NCI-H446 (cell line): ENCODE measurements at regions not wholly inside any gene's neighbourhood (a gene's known extent, or its start where the extent isn't known, plus 50 kb on each side); places are given as distances from the start of the nearest gene placed in this dataset.

ENCODE experiments used
- DNase-seq, 2 experiments: peaks; one replicate each; lab custom pipeline; 2025; lab: John Stamatoyannopoulos, UW

DNA sequence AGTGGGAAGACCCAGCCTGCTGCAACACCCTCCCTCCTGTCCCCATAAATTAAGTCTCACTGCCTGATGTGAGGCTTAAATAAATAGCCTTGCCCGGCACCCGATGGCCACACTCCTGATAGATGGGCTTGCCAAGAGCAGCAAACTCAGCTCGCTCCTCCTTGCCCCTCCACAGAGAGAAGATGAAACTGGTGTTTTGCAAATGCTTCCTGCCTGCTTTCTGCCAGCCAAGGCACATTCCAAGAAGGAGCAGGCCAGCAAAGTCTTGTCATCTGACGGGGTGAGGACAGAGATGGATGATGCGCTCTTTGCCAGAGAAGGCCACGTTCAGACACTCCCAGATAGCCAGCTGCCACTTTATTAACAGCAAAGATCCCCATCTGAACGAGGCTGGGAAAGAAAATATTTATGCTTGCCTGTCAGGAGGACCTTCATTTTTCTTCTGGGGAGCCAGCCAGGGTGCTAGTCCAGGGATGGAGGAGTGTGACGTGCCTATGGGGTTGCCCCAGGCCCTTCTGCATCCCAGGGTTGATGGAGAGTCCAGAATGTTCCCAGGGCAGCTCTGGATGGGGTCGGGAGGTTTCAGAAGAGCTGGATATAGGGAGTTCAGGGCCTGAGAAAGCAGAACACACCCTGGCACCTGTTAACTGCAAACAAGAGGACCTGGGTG is 265.4 kb downstream of the FOXD2 start:
- no peak for DNase-seq

DNA sequence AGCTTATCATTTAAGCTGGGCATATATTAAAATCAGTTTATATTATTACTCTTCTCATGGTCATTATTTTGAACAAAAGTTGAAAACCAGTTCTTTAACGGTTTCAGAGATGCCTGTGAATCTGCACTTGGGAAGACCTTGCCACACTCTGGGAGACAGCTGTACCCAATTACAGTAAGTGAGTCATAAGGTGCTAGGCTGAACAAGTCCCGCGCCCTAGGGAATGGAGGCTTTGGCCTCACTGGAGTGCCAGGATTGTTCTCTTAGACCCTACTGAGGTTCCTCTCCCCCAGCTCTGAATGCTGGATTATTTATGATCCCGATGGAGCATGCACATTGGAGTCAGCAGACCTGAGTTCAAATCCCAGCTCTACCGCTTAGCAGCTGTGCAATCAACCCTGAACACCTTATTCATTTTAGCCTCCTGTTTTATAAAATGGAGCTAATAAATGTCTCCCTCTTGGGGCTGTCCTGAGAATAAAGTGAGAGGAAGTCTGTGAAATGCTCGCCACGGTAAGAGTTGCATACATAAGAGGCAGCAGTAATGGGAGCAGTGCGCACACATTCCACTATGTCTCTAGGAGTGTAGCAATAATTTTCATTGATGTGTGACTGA is 266.2 kb downstream of the FOXD2 start:
- no peak for DNase-seq

DNA sequence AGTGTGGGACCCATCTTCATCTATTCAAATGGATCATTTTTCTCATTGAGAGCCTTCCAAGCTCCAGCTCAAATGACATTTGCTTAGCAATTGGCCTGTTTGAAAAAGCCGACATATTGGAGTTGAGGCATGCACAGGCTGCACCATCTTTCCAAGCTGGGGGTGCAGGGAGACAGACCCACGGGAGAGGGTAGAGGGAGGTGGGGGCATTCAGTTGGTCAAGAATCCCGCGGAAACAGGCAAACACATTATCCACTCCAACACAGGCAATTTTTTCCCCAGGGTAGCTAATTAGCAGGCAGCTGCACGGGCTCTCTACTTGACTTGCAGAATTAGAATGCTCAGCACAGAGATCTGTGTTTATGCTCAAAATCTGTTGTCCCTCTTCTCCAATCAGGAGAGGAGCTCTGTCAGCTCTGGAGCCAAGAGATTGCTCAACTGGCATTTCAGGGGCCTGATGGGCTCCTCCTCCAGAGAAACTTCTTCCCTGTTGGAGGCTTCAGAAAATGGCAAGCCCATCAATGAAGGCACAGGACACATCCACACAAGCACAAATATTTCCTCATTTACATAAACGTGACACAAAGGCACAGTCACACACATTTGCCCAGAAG is 267.8 kb downstream of the FOXD2 start:
- no peak for DNase-seq

DNA sequence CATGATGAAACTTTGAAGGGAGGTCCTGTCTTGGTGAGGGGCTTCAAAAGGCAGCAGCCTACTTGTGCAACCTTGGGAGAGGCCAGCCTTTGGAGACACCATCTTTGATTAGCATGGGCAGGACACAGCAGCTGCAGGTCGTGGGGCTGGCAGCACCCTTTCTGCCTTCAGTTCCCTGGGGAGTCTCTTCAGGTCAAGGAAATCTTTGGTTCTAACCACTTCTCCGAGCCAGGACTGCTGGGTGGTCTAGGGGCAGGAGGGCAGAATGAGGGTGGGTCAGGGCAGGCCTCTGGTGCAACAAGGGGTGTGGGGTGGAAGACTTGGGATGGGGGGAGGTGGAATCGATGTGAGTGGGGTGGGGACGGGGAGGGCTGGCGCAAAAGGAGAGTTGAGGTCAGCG is 269.7 kb downstream of the FOXD2 start:
- DNase-seq, result no peak

DNA sequence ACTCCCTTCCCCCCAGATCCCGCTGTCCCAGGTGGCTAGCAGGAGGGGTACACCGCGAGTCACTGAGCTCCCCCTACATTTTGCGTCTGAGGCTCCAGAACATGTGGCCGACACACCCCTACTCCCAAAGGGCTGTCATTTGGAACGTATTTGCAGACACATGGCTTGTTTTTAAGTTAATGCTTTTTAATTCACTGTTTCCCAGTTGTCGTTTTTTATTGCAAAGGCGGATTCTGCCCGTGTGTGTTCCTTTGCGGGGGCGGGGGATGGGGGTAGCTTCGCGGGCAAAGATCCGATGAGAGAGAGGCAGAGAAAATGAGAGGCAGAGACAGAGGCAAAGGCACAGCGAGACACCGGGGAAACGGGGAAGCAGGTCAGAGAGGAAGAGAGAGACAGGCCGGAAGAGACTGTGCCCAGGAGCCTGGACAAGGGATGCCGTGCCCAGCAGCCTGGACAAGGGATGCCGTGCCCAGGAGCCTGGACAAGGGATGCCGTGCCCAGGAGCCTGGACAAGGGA is 270.2 kb downstream of the FOXD2 start:
- DNase-seq, result no peak

DNA sequence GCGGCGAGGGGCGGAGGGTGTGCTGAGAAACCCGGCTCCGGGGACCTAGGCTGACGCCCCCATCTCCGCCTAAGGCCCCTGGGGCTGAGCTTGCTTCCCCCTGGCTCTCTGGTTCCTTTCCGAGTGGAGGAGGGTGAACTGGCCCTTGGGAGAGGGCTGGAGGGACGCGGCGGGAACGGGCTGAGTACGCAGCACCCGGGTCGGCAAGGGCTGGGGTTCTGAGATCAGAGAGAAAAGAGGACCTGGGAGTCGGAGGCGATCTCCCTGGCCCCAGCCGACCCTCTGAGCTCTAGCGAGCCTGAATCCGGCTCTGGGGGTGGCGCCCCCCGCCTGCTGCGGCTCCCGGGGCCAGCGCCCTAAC is 270.8 kb downstream of the FOXD2 start:
- DNase-seq, result no peak

DNA sequence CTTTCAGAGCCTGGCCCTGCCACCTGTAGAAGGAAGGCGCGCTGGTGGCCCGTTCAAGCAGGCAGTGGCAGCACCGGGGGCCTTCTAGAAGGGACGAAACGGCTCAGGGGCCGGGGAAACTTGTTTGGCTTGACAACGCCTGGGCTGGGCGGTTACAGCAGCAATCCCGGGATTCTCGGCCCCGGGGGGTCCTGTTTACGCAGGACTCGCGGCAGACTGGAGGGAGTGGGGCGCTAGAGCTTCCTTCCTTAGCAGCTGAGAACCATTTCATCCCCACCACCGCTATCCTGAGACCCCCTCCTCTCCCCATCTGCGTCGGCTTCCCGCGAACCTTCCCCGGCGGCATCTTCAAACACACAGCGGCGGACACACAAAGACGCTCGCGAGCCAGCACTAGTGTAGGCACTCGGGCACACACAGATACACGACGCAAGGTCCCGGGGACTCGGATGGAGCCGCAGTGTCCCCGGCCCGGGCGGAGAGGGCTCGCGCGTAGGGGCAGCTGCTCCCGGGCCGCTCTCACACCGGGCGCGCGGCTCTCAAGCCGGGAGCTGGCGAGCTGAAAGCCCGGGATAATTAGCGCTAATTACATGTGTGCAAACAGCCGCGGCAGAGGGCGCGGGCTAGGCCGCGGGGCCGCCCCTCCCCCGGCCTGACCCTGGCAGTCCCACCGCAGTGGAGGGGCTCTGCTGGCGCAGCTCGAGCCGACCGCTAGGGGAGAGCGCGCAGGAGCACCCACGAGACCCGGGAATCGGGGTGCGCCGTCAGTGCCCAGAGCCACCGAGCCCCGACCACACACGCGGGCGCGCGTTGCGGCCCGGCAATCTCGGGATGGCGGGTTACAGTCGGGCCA is 271.4 kb downstream of the FOXD2 start:
- DNase-seq, result no peak

DNA sequence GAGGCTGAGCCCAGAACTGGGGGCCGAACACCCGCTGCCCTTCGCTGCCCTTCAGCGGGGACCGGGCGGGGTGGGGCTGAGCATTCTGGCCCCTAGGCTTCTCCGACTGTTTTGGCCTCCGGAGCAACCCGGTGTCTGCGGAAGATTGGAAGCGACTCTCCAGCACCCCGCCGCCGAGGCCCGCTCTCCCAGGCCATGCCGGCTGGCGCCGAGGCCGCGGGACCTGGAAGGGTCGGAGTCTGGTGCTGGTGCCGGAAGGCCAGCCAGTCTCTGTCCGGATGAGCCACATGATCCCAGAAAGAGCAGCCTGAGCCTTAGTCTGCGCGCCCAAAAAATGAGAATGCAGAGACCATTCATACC is 272.0 kb downstream of the FOXD2 start:
- DNase-seq, result no peak

DNA sequence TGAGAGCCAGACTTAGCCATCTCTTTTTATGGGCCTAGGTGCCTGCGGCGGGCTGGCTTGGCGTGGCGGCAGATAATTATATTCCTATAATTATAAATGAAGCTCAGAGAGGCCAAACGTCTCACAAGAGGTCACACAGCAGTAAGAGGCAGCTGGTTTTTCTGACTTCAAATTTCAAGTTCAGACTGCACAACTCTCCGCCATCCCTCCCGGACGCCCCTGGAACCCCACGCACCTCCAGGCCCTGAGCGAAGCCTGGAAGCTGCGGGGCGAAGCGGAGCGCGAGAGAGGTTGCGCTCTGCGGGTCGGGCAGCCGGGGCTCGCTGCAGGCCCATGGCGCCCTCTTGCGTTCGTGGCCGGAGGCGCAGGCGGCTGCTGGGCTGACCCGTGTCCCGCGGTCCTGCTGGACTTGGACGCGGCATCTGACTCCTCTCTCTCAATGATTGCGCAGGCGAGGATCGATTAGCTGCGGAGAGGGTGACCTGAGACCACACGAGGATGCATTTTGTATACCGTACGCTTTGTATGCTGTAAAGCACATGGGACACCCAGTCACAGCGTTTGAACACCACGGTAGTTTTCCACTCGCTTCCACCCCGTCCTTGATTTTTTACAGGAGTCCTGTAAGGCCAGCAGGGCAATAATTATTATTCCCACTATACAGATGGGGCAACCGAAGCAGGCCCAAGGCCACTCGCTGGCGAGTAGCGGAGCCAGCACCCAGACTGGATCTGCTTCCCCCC is 272.7 kb downstream of the FOXD2 start:
- peak in 1 of 2 experiments; percentile 58 for DNase-seq
